SK-N-SH treated with all-trans-retinoic acid at 6 μM for 48 hours (cell line): ENCODE measurements at regions not wholly inside any gene's neighbourhood (a gene's known extent, or its start where the extent isn't known, plus 50 kb on each side); places are given as distances from the start of the nearest gene placed in this dataset.

Source experiments
- ATAC-seq: fragments of 200-7000 bp; cut with Tn5 transposase; 3 replicates; pipeline ENCODE4 v1.9.1; 2020; ENCODE audit warnings: mild to moderate bottlenecking, moderate library complexity
- ARNTL ChIP-seq: fragments of 450-650 bp; formaldehyde crosslinking; IDR thresholded peaks from 2 replicates; pipeline ENCODE4 v1.5.0; 2020; ENCODE audit warnings: low read depth, mild to moderate bottlenecking, moderate library complexity, borderline replicate concordance
- CSDC2 ChIP-seq: fragments of 250-450 bp; sonication (Bioruptor Pico); IDR thresholded peaks from 2 replicates; pipeline ENCODE4 v1.5.0; 2020; ENCODE audit warnings: mild to moderate bottlenecking, moderate library complexity
- ESRRG ChIP-seq: fragments of 250-450 bp; sonication (Bioruptor Pico); IDR thresholded peaks from 2 replicates; pipeline ENCODE4 v1.6.1; 2021; ENCODE audit warnings: mild to moderate bottlenecking
- GLIS3 ChIP-seq: fragments of 250-450 bp; sonication (Bioruptor Pico); IDR thresholded peaks from 2 replicates; pipeline ENCODE4 v1.5.0; 2020; ENCODE audit warnings: mild to moderate bottlenecking, moderate library complexity
- ISL1 ChIP-seq: fragments of 250-450 bp; sonication (Bioruptor Pico); IDR thresholded peaks from 2 replicates; pipeline ENCODE4 v2.1.2; 2022; ENCODE audit warnings: mild to moderate bottlenecking, moderate library complexity
- OSR1 ChIP-seq: fragments of 250-450 bp; sonication (Bioruptor Pico); IDR thresholded peaks from 2 replicates; pipeline ENCODE4 v1.8.0; 2022; ENCODE audit warnings: moderate library complexity, mild to moderate bottlenecking, inconsistent platforms
- PPARA ChIP-seq: fragments of 250-450 bp; sonication (Bioruptor Pico); IDR thresholded peaks from 2 replicates; pipeline ENCODE4 v1.5.0; 2020; ENCODE audit warnings: mild to moderate bottlenecking, borderline replicate concordance
- RARB ChIP-seq: fragments of 250-450 bp; sonication (Bioruptor Pico); IDR thresholded peaks from 2 replicates; pipeline ENCODE4 v1.8.0; 2021; ENCODE audit warnings: mild to moderate bottlenecking, moderate library complexity
- SNAI2 ChIP-seq: fragments of 250-450 bp; sonication (Bioruptor Pico); IDR thresholded peaks from 2 replicates; pipeline ENCODE4 v1.5.0; 2020; ENCODE audit warnings: mild to moderate bottlenecking, moderate library complexity
- TCF4 ChIP-seq: fragments of 250-450 bp; sonication (Bioruptor Pico); IDR thresholded peaks from 2 replicates; pipeline ENCODE4 v1.8.0; 2021; ENCODE audit warnings: mild to moderate bottlenecking, moderate library complexity, borderline replicate concordance
- TOX ChIP-seq: fragments of 250-450 bp; sonication (Bioruptor Pico); IDR thresholded peaks from 2 replicates; pipeline ENCODE4 v1.8.0; 2021; ENCODE audit warnings: mild to moderate bottlenecking, moderate library complexity, borderline replicate concordance
- ZC3H10 ChIP-seq: fragments of 250-450 bp; sonication (Bioruptor Pico); IDR thresholded peaks from 2 replicates; pipeline ENCODE4 v1.5.1; 2021; ENCODE audit warnings: mild to moderate bottlenecking, moderate library complexity
- ZFP3 ChIP-seq: fragments of 250-450 bp; sonication (Bioruptor Pico); IDR thresholded peaks from 2 replicates; pipeline ENCODE4 v1.5.0; 2020; ENCODE audit warnings: mild to moderate bottlenecking, moderate library complexity
- ZFP30 ChIP-seq: fragments of 450-650 bp; formaldehyde crosslinking; IDR thresholded peaks from 2 replicates; pipeline ENCODE4 v1.5.0; 2022; ENCODE audit warnings: mild to moderate bottlenecking, moderate library complexity
- ZNF565 ChIP-seq: fragments of 450-650 bp; formaldehyde crosslinking; conservative IDR thresholded peaks from 2 replicates; pipeline ENCODE4 v1.5.0; 2020; ENCODE audit warnings: low read depth, mild to moderate bottlenecking, moderate library complexity
- ZNF70 ChIP-seq: fragments of 450-650 bp; formaldehyde crosslinking; IDR thresholded peaks from 2 replicates; pipeline ENCODE4 v1.5.0; 2020; ENCODE audit warnings: mild to moderate bottlenecking, moderate library complexity
- ZNF8 ChIP-seq: fragments of 450-650 bp; formaldehyde crosslinking; IDR thresholded peaks from 2 replicates; pipeline ENCODE4 v1.5.0; 2020; ENCODE audit warnings: mild to moderate bottlenecking, moderate library complexity
- TF ChIP-seq, protein P1 (sequence below): fragments of 250-450 bp; sonication (Bioruptor Pico); IDR thresholded peaks from 2 replicates; pipeline ENCODE4 v1.5.0; 2020; ENCODE audit warnings: mild to moderate bottlenecking, moderate library complexity
- TF ChIP-seq, protein P2 (sequence below): fragments of 250-450 bp; sonication (Bioruptor Pico); IDR thresholded peaks from 2 replicates; pipeline ENCODE4 v1.8.0; 2020; ENCODE audit warnings: mild to moderate bottlenecking, moderate library complexity, borderline replicate concordance
- TF ChIP-seq, protein P3 (sequence below): fragments of 250-450 bp; sonication (Bioruptor Pico); IDR thresholded peaks from 2 replicates; pipeline ENCODE4 v1.5.1; 2021; ENCODE audit warnings: mild to moderate bottlenecking, moderate library complexity
- TF ChIP-seq, protein P4 (sequence below): fragments of 250-450 bp; sonication (Bioruptor Pico); IDR thresholded peaks from 2 replicates; pipeline ENCODE4 v1.5.1; 2020; ENCODE audit warnings: low read depth, mild to moderate bottlenecking, moderate library complexity

DNA sequence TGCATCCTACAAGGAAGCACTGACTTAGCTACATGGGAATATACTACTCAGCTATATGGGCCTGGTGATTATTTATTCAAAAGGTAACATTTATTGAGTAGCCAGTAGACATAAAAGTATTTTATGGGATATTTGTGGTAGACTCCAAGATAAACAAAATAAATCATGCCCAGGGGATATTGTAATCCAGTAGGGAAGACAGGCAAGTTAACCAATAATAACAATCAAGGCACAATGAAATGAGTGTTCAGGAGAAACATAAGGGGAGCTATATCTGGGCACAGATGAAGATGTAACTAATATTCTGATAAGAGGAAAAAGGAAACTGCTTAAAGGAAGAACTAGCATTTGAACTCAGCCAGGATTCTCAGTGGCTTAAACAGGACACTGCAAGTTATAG, 161.4 kb upstream of the MTNR1B start:
- no peak for ATAC-seq
- TF ChIP-seq, protein P1, sequence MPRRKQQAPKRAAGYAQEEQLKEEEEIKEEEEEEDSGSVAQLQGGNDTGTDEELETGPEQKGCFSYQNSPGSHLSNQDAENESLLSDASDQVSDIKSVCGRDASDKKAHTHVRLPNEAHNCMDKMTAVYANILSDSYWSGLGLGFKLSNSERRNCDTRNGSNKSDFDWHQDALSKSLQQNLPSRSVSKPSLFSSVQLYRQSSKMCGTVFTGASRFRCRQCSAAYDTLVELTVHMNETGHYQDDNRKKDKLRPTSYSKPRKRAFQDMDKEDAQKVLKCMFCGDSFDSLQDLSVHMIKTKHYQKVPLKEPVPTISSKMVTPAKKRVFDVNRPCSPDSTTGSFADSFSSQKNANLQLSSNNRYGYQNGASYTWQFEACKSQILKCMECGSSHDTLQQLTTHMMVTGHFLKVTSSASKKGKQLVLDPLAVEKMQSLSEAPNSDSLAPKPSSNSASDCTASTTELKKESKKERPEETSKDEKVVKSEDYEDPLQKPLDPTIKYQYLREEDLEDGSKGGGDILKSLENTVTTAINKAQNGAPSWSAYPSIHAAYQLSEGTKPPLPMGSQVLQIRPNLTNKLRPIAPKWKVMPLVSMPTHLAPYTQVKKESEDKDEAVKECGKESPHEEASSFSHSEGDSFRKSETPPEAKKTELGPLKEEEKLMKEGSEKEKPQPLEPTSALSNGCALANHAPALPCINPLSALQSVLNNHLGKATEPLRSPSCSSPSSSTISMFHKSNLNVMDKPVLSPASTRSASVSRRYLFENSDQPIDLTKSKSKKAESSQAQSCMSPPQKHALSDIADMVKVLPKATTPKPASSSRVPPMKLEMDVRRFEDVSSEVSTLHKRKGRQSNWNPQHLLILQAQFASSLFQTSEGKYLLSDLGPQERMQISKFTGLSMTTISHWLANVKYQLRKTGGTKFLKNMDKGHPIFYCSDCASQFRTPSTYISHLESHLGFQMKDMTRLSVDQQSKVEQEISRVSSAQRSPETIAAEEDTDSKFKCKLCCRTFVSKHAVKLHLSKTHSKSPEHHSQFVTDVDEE (CRISPR knock-in tag) = no peak
- TF ChIP-seq OSR1 (CRISPR knock-in tag) (no peak), ARNTL (CRISPR knock-in tag) (no peak), ZNF70 (CRISPR knock-in tag) (no peak), TCF4 (no peak), PPARA (CRISPR knock-in tag) (no peak), CSDC2 (no peak), SNAI2 (CRISPR knock-in tag) (no peak), ZNF8 (CRISPR knock-in tag) (no peak), ZC3H10 (CRISPR knock-in tag) (no peak)
- TF ChIP-seq, protein P2, sequence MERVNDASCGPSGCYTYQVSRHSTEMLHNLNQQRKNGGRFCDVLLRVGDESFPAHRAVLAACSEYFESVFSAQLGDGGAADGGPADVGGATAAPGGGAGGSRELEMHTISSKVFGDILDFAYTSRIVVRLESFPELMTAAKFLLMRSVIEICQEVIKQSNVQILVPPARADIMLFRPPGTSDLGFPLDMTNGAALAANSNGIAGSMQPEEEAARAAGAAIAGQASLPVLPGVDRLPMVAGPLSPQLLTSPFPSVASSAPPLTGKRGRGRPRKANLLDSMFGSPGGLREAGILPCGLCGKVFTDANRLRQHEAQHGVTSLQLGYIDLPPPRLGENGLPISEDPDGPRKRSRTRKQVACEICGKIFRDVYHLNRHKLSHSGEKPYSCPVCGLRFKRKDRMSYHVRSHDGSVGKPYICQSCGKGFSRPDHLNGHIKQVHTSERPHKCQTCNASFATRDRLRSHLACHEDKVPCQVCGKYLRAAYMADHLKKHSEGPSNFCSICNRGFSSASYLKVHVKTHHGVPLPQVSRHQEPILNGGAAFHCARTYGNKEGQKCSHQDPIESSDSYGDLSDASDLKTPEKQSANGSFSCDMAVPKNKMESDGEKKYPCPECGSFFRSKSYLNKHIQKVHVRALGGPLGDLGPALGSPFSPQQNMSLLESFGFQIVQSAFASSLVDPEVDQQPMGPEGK (CRISPR knock-in tag) = no peak

DNA sequence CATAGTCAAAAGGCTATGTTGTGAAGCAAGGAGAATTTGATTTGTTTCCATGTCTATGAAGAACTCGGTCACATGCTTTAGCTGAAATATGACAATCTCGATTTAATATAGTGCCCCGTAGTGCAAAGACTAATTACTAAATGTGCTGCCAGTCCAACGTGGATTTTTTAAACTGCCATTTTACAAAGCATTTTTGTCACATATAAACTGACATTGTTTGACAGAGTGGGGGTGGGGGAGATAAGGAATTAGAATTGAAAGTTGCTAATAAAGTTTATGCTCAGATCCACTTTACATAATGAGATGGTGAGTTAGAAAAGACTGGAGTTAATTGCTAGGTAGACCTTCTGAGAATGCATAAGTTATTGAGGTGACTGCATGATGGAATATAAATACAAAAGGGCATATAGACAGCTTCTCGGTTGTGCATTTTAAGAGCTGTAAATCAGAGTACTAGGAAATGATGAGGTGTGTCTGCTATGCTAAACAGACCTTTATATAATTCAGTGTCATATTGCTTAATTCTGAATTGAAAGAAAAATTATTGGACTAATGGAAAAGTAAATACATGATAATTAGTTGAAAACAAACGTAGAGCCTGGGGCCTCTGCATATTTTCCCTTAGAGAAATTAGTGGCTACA, 158.9 kb upstream of the MTNR1B start:
- ATAC-seq = no peak
- TF ChIP-seq ISL1 (no peak), CSDC2 (no peak), ZNF70 (CRISPR knock-in tag) (no peak), ZFP30 (CRISPR knock-in tag) (no peak)
- TF ChIP-seq, protein P3, sequence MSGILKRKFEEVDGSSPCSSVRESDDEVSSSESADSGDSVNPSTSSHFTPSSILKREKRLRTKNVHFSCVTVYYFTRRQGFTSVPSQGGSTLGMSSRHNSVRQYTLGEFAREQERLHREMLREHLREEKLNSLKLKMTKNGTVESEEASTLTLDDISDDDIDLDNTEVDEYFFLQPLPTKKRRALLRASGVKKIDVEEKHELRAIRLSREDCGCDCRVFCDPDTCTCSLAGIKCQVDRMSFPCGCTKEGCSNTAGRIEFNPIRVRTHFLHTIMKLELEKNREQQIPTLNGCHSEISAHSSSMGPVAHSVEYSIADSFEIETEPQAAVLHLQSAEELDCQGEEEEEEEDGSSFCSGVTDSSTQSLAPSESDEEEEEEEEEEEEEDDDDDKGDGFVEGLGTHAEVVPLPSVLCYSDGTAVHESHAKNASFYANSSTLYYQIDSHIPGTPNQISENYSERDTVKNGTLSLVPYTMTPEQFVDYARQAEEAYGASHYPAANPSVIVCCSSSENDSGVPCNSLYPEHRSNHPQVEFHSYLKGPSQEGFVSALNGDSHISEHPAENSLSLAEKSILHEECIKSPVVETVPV (CRISPR knock-in tag) = no peak
- TF ChIP-seq, all 23 proteins: peak for 0

DNA sequence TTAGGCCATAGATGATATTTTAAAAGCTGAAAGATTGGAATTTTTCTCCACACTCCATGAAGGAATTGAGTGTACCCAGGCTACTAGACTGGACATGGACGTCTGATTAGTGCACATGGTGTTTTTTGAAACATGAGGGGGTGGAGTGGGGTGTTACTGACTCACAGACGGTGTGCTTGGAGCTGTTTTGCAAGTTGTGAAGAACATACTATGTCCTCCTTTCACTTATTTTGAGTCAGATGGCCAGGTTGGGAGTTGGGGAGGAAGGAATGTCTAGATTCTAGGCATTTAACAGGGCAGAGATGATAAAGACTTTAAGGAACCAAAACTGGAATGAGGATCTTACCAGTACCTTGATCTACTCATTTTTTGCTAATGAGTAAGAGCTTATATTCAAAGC, 158.1 kb upstream of the MTNR1B start:
- no peak for ATAC-seq
- TF ChIP-seq RARB (CRISPR knock-in tag) (no peak), TOX (CRISPR knock-in tag) (no peak), GLIS3 (CRISPR knock-in tag) (no peak), ISL1 (no peak), ZNF70 (CRISPR knock-in tag) (no peak), ZNF8 (CRISPR knock-in tag) (no peak), ZNF565 (CRISPR knock-in tag) (no peak), PPARA (CRISPR knock-in tag) (no peak), ZC3H10 (CRISPR knock-in tag) (no peak), TCF4 (no peak), SNAI2 (CRISPR knock-in tag) (no peak), ESRRG (CRISPR knock-in tag) (no peak), OSR1 (CRISPR knock-in tag) (no peak), CSDC2 (no peak), ZFP3 (CRISPR knock-in tag) (no peak)
- TF ChIP-seq, protein P2 (CRISPR knock-in tag) = no peak
- TF ChIP-seq, protein P4, sequence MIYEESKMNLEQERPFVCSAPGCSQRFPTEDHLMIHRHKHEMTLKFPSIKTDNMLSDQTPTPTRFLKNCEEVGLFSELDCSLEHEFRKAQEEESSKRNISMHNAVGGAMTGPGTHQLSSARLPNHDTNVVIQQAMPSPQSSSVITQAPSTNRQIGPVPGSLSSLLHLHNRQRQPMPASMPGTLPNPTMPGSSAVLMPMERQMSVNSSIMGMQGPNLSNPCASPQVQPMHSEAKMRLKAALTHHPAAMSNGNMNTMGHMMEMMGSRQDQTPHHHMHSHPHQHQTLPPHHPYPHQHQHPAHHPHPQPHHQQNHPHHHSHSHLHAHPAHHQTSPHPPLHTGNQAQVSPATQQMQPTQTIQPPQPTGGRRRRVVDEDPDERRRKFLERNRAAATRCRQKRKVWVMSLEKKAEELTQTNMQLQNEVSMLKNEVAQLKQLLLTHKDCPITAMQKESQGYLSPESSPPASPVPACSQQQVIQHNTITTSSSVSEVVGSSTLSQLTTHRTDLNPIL (CRISPR knock-in tag) = no peak
- TF ChIP-seq, protein P3 (CRISPR knock-in tag) = no peak
